ENCODE measurements at regions not wholly inside any gene's neighbourhood (a gene's known extent, or its start where the extent isn't known, plus 50 kb on each side); places are given as distances from the start of the nearest gene placed in this dataset.

GRCh38 chr5:136638084-136638483 lies 272.7 kb upstream of the TRPC7 start:
- TF ChIP-seq, protein P1, sequence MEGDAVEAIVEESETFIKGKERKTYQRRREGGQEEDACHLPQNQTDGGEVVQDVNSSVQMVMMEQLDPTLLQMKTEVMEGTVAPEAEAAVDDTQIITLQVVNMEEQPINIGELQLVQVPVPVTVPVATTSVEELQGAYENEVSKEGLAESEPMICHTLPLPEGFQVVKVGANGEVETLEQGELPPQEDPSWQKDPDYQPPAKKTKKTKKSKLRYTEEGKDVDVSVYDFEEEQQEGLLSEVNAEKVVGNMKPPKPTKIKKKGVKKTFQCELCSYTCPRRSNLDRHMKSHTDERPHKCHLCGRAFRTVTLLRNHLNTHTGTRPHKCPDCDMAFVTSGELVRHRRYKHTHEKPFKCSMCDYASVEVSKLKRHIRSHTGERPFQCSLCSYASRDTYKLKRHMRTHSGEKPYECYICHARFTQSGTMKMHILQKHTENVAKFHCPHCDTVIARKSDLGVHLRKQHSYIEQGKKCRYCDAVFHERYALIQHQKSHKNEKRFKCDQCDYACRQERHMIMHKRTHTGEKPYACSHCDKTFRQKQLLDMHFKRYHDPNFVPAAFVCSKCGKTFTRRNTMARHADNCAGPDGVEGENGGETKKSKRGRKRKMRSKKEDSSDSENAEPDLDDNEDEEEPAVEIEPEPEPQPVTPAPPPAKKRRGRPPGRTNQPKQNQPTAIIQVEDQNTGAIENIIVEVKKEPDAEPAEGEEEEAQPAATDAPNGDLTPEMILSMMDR (IDR thresholded peaks at IDR 0.05): no peak
- no peak for TF ChIP-seq POLR2AphosphoS5 (IDR thresholded peaks at IDR 0.05)
